DMS53 (cell line): ENCODE measurements at regions not wholly inside any gene's neighbourhood (a gene's known extent, or its start where the extent isn't known, plus 50 kb on each side); places are given as distances from the start of the nearest gene placed in this dataset.
A peak's percentile ranks its signal among the peaks of the same experiment; 100 is the strongest.
"Not testable (repeated sequence)": the region's sequence is repeated elsewhere in the genome, so short reads cannot be mapped to it uniquely, and the experiment has no call there.

Experiments used
- DNase-seq: peaks from one replicate; lab custom pipeline; 2025; lab: John Stamatoyannopoulos, UW

- DNase-seq, result no peak
Observed at GRCh38 chr6:80637312-80637711, 530.8 kb downstream of the BCKDHB start.

GRCh38 chr6:80636689-80637088 lies 530.2 kb downstream of the BCKDHB start:
- DNase-seq, result no peak

GRCh38 chr6:80633412-80633811 lies 526.9 kb downstream of the BCKDHB start:
- DNase-seq, result no peak

GRCh38 chr6:80625405-80625804 lies 518.9 kb downstream of the BCKDHB start:
- no peak for DNase-seq

- peak; percentile 10 for DNase-seq
Observed at GRCh38 chr6:80623066-80623815, 516.8 kb downstream of the BCKDHB start.

- DNase-seq, result peak; percentile 33
Observed at GRCh38 chr6:80622641-80623040, 516.2 kb downstream of the BCKDHB start.

GRCh38 chr6:80618953-80619352 lies 512.5 kb downstream of the BCKDHB start:
- DNase-seq, result no peak

- DNase-seq, result no peak
Observed at GRCh38 chr6:80610846-80611245, 504.4 kb downstream of the BCKDHB start.

- DNase-seq, result no peak
Observed at GRCh38 chr6:80608881-80609280, 502.4 kb downstream of the BCKDHB start.

GRCh38 chr6:80607811-80608391 lies 501.4 kb downstream of the BCKDHB start:
- no peak for DNase-seq

- DNase-seq, result peak; percentile 61
Observed at GRCh38 chr6:80605165-80605989, 498.9 kb downstream of the BCKDHB start.

- no peak for DNase-seq
Observed at GRCh38 chr6:80603679-80604078, 497.2 kb downstream of the BCKDHB start.

- DNase-seq, result no peak
Observed at GRCh38 chr6:80594461-80594860, 488.0 kb downstream of the BCKDHB start.

- DNase-seq, result no peak
Observed at GRCh38 chr6:80592436-80592835, 486.0 kb downstream of the BCKDHB start.

- DNase-seq, result no peak
Observed at GRCh38 chr6:80586242-80586641, 479.8 kb downstream of the BCKDHB start.

- no peak for DNase-seq
Observed at GRCh38 chr6:80579391-80580023, 473.0 kb downstream of the BCKDHB start.

- DNase-seq, result not testable (repeated sequence)
Observed at GRCh38 chr6:80573320-80573719, 466.8 kb downstream of the BCKDHB start.

GRCh38 chr6:80566361-80566760 lies 459.9 kb downstream of the BCKDHB start:
- no peak for DNase-seq

GRCh38 chr6:80553071-80553740 lies 446.7 kb downstream of the BCKDHB start:
- no peak for DNase-seq

- DNase-seq, result no peak
Observed at GRCh38 chr6:80550748-80551147, 444.3 kb downstream of the BCKDHB start.

- DNase-seq, result no peak
Observed at GRCh38 chr6:80550281-80550680, 443.8 kb downstream of the BCKDHB start.

GRCh38 chr6:80548532-80548931 lies 442.1 kb downstream of the BCKDHB start:
- no peak for DNase-seq
